ENCODE measurements at regions not wholly inside any gene's neighbourhood (a gene's known extent, or its start where the extent isn't known, plus 50 kb on each side); places are given as distances from the start of the nearest gene placed in this dataset.

GRCh38 chr11:98358551-98358950, 662.2 kb upstream of the CNTN5 start:
- WGBS: 78% methylated on average over 4 of the region's 4 CpGs
- H3K27me3 ChIP-seq (ENCODE audit: control insufficient read depth in 4 of 4, insufficient read depth in 4 of 4, low read length in 3 of 4): no peaks in the 10 kb centered on the region
- no peaks in the 10 kb centered on the region for H3K36me3 ChIP-seq (ENCODE audit: control insufficient read depth in 4 of 4, insufficient read depth in 3 of 4, low read depth in 1 of 4, low read length in 3 of 4)
- H3K4me1 ChIP-seq (ENCODE audit: control insufficient read depth in 4 of 4, insufficient read depth in 4 of 4, low read length in 3 of 4): no peaks in the 10 kb centered on the region
- no peak for DNase-seq (ENCODE audit: low spot score)
- no peak overlapping the region for H3K4me3 ChIP-seq (ENCODE audit: low read depth in 1 of 3, low read length in 3 of 3)
- no peak overlapping the region for H3K27ac ChIP-seq (ENCODE audit: low read depth in 1 of 2, low read length in 2 of 2)
- H3K9me3 ChIP-seq (ENCODE audit: control insufficient read depth in 4 of 4, low read length in 3 of 4): peaks cover 0 to 3% (median 0%) of the 10 kb centered on the region in 4 donors
- TF ChIP-seq RXRA (IDR thresholded peaks at IDR 0.05) (no peak), EGR1 (IDR thresholded peaks at IDR 0.05; ENCODE audit: low read depth in 2 of 2) (no peak), SP1 (IDR thresholded peaks at IDR 0.05) (no peak), NR2F2 (IDR thresholded peaks at IDR 0.05) (no peak), ATF3 (IDR thresholded peaks at IDR 0.05) (no peak), MAX (IDR thresholded peaks at IDR 0.05) (no peak), JUND (IDR thresholded peaks at IDR 0.05) (no peak), REST (IDR thresholded peaks at IDR 0.05) (no peak), GABPA (IDR thresholded peaks at IDR 0.05 in 1 of 2, conservative IDR thresholded peaks at IDR 0.05 in 1 of 2) (no peak), HNF4G (IDR thresholded peaks at IDR 0.05) (no peak), RAD21 (IDR thresholded peaks at IDR 0.05) (no peak), CTCF (IDR thresholded peaks at IDR 0.05; ENCODE audit: low read depth, low read length, missing input control) (no peak)
- no peak overlapping the region for H3K9ac ChIP-seq (ENCODE audit: low read depth in 1 of 2, low read length in 2 of 2)

- Histone ChIP-seq H3K27me3 (ENCODE audit: control insufficient read depth in 4 of 4, insufficient read depth in 4 of 4, low read length in 3 of 4) (no peaks in the 10 kb centered on the region), H3K9ac (ENCODE audit: low read depth in 1 of 2, low read length in 2 of 2) (no peak overlapping the region), H3K4me1 (ENCODE audit: control insufficient read depth in 4 of 4, insufficient read depth in 4 of 4, low read length in 3 of 4) (no peaks in the 10 kb centered on the region), H3K36me3 (ENCODE audit: control insufficient read depth in 4 of 4, insufficient read depth in 3 of 4, low read depth in 1 of 4, low read length in 3 of 4) (no peaks in the 10 kb centered on the region), H3K27ac (ENCODE audit: low read depth in 1 of 2, low read length in 2 of 2) (no peak overlapping the region), H3K4me3 (ENCODE audit: low read depth in 1 of 3, low read length in 3 of 3) (no peak overlapping the region), H3K9me3 (ENCODE audit: control insufficient read depth in 4 of 4, low read length in 3 of 4) (no peaks in the 10 kb centered on the region)
- DNase-seq (ENCODE audit: low spot score): no peak
- 61% methylated on average over 3 of the region's 3 CpGs for WGBS
- no peak for TF ChIP-seq REST (IDR thresholded peaks at IDR 0.05)
- no peak for TF ChIP-seq NR2F2 (IDR thresholded peaks at IDR 0.05)
- TF ChIP-seq EGR1 (IDR thresholded peaks at IDR 0.05; ENCODE audit: low read depth in 2 of 2): no peak
- TF ChIP-seq HNF4G (IDR thresholded peaks at IDR 0.05): no peak
- TF ChIP-seq TAF1 (conservative IDR thresholded peaks at IDR 0.05): no peak
- TF ChIP-seq YY1 (IDR thresholded peaks at IDR 0.05): no peak
- TF ChIP-seq ZBTB33 (IDR thresholded peaks at IDR 0.05): no peak
- no peak for TF ChIP-seq RXRA (IDR thresholded peaks at IDR 0.05)
- TF ChIP-seq CTCF (IDR thresholded peaks at IDR 0.05; ENCODE audit: low read depth, low read length, missing input control): no peak
- TF ChIP-seq FOXA2 (IDR thresholded peaks at IDR 0.05): no peak
- TF ChIP-seq HNF4A (conservative IDR thresholded peaks at IDR 0.05): no peak
- no peak for TF ChIP-seq ATF3 (IDR thresholded peaks at IDR 0.05)
- no peak for TF ChIP-seq JUND (IDR thresholded peaks at IDR 0.05)
- no peak for TF ChIP-seq RAD21 (IDR thresholded peaks at IDR 0.05)
- no peak for TF ChIP-seq MAX (IDR thresholded peaks at IDR 0.05)
These were observed 655.6 kb upstream of the CNTN5 start for GRCh38 chr11:98365190-98365589.
